Osteocyte (in vitro differentiated cells): ENCODE measurements at regions not wholly inside any gene's neighbourhood (a gene's known extent, or its start where the extent isn't known, plus 50 kb on each side); places are given as distances from the start of the nearest gene placed in this dataset.

ENCODE experiments used
- DNase-seq: peaks from one replicate; pipeline ENCODE4 v3.0.0; 2021; ENCODE audit warnings: mixed read lengths; ENCODE audit not compliant: unreplicated experiment; ENCODE audit errors: extremely low spot score
- H3K27ac Mint-ChIP-seq: one replicate; pipeline ENCODE4 v1.8.0; 2021; ENCODE audit warnings: mild to moderate bottlenecking, mixed read lengths; ENCODE audit not compliant: unreplicated experiment
- H3K27me3 Mint-ChIP-seq: one replicate; pipeline ENCODE4 v1.8.0; 2021; ENCODE audit warnings: mixed read lengths; ENCODE audit not compliant: unreplicated experiment
- H3K36me3 Mint-ChIP-seq: one replicate; pipeline ENCODE4 v1.8.0; 2021; ENCODE audit warnings: mixed read lengths; ENCODE audit not compliant: unreplicated experiment
- H3K4me1 Mint-ChIP-seq: one replicate; pipeline ENCODE4 v1.8.0; 2021; ENCODE audit warnings: mixed read lengths; ENCODE audit not compliant: unreplicated experiment
- H3K4me3 Mint-ChIP-seq: one replicate; pipeline ENCODE4 v1.8.0; 2021; ENCODE audit warnings: mild to moderate bottlenecking, moderate library complexity, mixed read lengths; ENCODE audit not compliant: unreplicated experiment
- H3K9me3 Mint-ChIP-seq: one replicate; pipeline ENCODE4 v1.8.0; 2021; ENCODE audit warnings: mixed read lengths; ENCODE audit not compliant: unreplicated experiment
- TF ChIP-seq, protein P1 (sequence below): fragments of 200-600 bp; sonication (generic); IDR thresholded peaks from 2 replicates; pipeline ENCODE4 v1.5.0; 2021; ENCODE audit warnings: antibody characterized with exemption, mild to moderate bottlenecking, moderate library complexity

DNA sequence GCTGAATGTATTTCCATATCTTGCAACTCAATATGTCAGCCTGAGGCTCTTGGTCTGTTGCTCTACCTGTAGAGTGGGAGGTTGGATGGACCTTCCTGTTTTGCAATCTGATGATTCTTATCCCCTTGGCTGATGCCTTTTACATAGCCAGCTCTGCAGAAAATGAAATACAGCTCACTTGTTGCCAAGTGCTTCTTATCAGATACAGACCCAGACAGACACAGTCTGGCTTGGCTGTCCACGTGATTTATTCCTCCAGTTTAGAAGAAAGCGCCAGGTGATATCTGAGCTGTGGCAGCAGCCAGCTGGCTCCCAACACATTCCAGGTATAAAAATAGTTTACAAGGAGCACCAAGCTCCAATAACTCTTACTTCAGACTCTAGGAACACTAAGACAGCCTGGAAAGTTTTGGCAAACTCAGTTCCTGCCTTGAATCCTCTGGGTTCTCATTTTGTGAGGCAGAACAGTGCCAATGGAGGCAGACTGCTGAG is 479.2 kb upstream of the USP24 start:
- Mint-ChIP-seq H3K27ac (peak overlapping the region; percentile 92), H3K4me3 (no peak overlapping the region)
- TF ChIP-seq, protein P1, sequence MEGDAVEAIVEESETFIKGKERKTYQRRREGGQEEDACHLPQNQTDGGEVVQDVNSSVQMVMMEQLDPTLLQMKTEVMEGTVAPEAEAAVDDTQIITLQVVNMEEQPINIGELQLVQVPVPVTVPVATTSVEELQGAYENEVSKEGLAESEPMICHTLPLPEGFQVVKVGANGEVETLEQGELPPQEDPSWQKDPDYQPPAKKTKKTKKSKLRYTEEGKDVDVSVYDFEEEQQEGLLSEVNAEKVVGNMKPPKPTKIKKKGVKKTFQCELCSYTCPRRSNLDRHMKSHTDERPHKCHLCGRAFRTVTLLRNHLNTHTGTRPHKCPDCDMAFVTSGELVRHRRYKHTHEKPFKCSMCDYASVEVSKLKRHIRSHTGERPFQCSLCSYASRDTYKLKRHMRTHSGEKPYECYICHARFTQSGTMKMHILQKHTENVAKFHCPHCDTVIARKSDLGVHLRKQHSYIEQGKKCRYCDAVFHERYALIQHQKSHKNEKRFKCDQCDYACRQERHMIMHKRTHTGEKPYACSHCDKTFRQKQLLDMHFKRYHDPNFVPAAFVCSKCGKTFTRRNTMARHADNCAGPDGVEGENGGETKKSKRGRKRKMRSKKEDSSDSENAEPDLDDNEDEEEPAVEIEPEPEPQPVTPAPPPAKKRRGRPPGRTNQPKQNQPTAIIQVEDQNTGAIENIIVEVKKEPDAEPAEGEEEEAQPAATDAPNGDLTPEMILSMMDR, result no peak

GRCh38 chr1:55692726-55693125 is 477.6 kb upstream of the USP24 start:
- peaks cover 37% of the 10 kb centered on the region for H3K4me1 Mint-ChIP-seq
- no peaks in the 10 kb centered on the region for H3K9me3 Mint-ChIP-seq
- TF ChIP-seq, protein P1, result no peak
- H3K27ac Mint-ChIP-seq, result no peak overlapping the region
- no peaks in the 10 kb centered on the region for H3K27me3 Mint-ChIP-seq
- no peak for DNase-seq
- no peak overlapping the region for H3K4me3 Mint-ChIP-seq
- no peaks in the 10 kb centered on the region for H3K36me3 Mint-ChIP-seq

More for the DNA sequence above, 479.2 kb upstream of the USP24 start:
- peaks cover 54% of the 10 kb centered on the region for H3K4me1 Mint-ChIP-seq
- H3K36me3 Mint-ChIP-seq, result peaks cover 2% of the 10 kb centered on the region
- peaks cover 4% of the 10 kb centered on the region for H3K9me3 Mint-ChIP-seq
- no peaks in the 10 kb centered on the region for H3K27me3 Mint-ChIP-seq
- DNase-seq, result no peak

DNA sequence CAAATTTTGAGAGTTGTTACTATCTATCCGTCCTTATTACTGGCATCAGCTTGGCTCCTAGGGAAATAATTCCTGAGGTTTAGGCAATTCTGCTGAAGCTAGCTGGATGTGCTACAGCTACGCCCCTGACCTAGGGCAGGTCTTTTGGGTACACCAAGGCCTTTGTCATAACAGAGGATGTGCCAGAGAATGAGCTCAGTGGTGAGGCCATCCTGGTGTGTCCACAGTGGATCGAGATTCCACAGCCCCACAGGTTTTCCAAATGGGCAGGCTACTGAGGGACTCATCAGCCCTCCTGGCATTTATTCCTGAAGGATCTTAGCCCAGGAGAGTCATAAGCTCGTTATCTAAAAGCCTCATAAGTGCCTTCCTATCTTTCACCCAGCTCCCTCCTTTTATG is 475.2 kb upstream of the USP24 start:
- H3K27ac Mint-ChIP-seq, result no peak overlapping the region
- H3K4me3 Mint-ChIP-seq, result no peak overlapping the region
- H3K9me3 Mint-ChIP-seq, result no peaks in the 10 kb centered on the region
- H3K36me3 Mint-ChIP-seq, result no peaks in the 10 kb centered on the region
- DNase-seq, result no peak
- TF ChIP-seq, protein P1, result no peak
- H3K27me3 Mint-ChIP-seq, result no peaks in the 10 kb centered on the region
- H3K4me1 Mint-ChIP-seq, result peaks cover 19% of the 10 kb centered on the region

- Mint-ChIP-seq H3K9me3 (no peaks in the 10 kb centered on the region), H3K4me3 (no peak overlapping the region), H3K4me1 (peaks cover 16% of the 10 kb centered on the region), H3K27me3 (no peaks in the 10 kb centered on the region), H3K36me3 (no peaks in the 10 kb centered on the region), H3K27ac (no peak overlapping the region)
- DNase-seq, result no peak
- TF ChIP-seq, protein P1, result no peak
Observed at GRCh38 chr1:55689800-55690199, 474.6 kb upstream of the USP24 start.

DNA sequence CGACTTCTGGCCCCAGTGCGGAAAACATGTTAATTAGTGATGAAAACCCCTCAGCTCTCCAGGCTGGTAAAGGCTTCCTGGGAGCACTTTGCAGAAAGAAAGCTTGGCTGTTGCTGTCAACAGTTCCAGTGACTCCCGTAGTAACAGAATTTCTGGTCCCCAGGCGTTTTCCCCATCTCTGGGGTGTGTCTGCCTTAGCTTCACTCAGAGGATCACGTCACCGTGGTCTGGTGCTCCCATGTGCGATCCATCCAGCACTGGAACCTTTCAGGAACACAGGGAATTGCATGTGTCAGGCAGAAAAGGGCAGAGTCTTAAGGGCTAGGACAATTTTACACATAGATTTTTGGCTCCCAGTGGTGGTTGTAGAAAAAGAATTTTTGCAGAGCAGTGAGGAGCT is 470.4 kb upstream of the USP24 start:
- Mint-ChIP-seq H3K27me3 (no peaks in the 10 kb centered on the region), H3K27ac (no peak overlapping the region), H3K36me3 (no peaks in the 10 kb centered on the region), H3K4me1 (peaks cover 16% of the 10 kb centered on the region), H3K4me3 (no peak overlapping the region), H3K9me3 (no peaks in the 10 kb centered on the region)
- TF ChIP-seq, protein P1, result no peak
- DNase-seq, result no peak
